ENCODE measurements at regions not wholly inside any gene's neighbourhood (a gene's known extent, or its start where the extent isn't known, plus 50 kb on each side); places are given as distances from the start of the nearest gene placed in this dataset.

- TF ChIP-seq POLR2AphosphoS5 (IDR thresholded peaks at IDR 0.05) (no peak), CTCF (IDR thresholded peaks at IDR 0.05) (no peak), POLR2A (IDR thresholded peaks at IDR 0.05) (no peak), EP300 (IDR thresholded peaks at IDR 0.05) (no peak)
Observed at GRCh38 chr2:126467367-126468054, 188.4 kb upstream of the GYPC start.
